Prostate gland (tissue), 2 donors: ENCODE measurements at regions not wholly inside any gene's neighbourhood (a gene's known extent, or its start where the extent isn't known, plus 50 kb on each side); places are given as distances from the start of the nearest gene placed in this dataset.

ENCODE experiments used
- DNase-seq: peaks from one replicate; pipeline ENCODE4 v3.0.0-alpha.2; 2019; ENCODE audit warnings: low spot score
- H3K27ac ChIP-seq, 2 donors: fragments of 200-600 bp; sonication (generic); 2 replicates each; pipeline ENCODE4 v1.5.1; 2017 to 2019
- H3K27me3 ChIP-seq: fragments of 200-600 bp; sonication (generic); replicated peaks from 2 replicates; pipeline ENCODE4 v1.5.1; 2019; ENCODE audit not compliant: insufficient read depth
- H3K36me3 ChIP-seq, 2 donors: fragments of 200-600 bp; sonication (generic); 1 replicate in 1 of 2; 2 replicates in 1 of 2; pipeline versions ENCODE4 v1.5.1 to v1.8.1; 2017 to 2019
- H3K4me1 ChIP-seq: fragments of 200-600 bp; sonication (generic); replicated peaks from 2 replicates; pipeline ENCODE4 v1.5.1; 2019
- H3K4me3 ChIP-seq, 2 donors: fragments of 200-600 bp; sonication (generic); 2 replicates each; pipeline ENCODE4 v1.5.1; 2017 to 2019
- H3K9me3 ChIP-seq: fragments of 200-600 bp; sonication (generic); 2 replicates; pipeline ENCODE4 v1.5.1; 2017
- CTCF ChIP-seq, 4 experiments: fragments of 200-600 bp in 2 of 4; fragments of 450-650 bp in 2 of 4; sonication (generic) in 2 of 4; IDR thresholded peaks; 1 replicate in 3 of 4; 2 replicates in 1 of 4; pipeline ENCODE4 v1.5.1; 2016 to 2019; ENCODE audit warnings: antibody characterized with exemption in 4 of 4, mild to moderate bottlenecking in 2 of 4, moderate library complexity in 2 of 4
- POLR2A ChIP-seq: fragments of 450-650 bp; IDR thresholded peaks from one replicate; pipeline ENCODE4 v1.6.1; 2016; ENCODE audit warnings: antibody characterized with exemption, mild to moderate bottlenecking
- POLR2AphosphoS5 ChIP-seq: sonication (generic); formaldehyde crosslinking; IDR thresholded peaks from one replicate; pipeline ENCODE4 v1.6.1; 2017; ENCODE audit warnings: antibody characterized with exemption
- WGBS: methylation state at CpG from one replicate; pipeline ENCODE4 v1.1.5; 2018; 5-methylcytosine and 5-hydroxymethylcytosine counted together
- intact Hi-C: fragments of 100-400 bp; cut with DNase I; formaldehyde crosslinking; loops from one replicate; pipeline ENCODE4 v1.14.2; 2022

- H3K4me1 ChIP-seq, result no peaks in the 10 kb centered on the region
- H3K9me3 ChIP-seq, result no peaks in the 10 kb centered on the region
- intact Hi-C loops, result no loop called here
- TF ChIP-seq POLR2A, result no peak
- no peak for TF ChIP-seq POLR2AphosphoS5
- no peak for TF ChIP-seq CTCF (IDR thresholded peaks at IDR 0.05)
- no peaks in the 10 kb centered on the region for H3K27me3 ChIP-seq
- H3K36me3 ChIP-seq, result no peaks in the 10 kb centered on the region
- no peak overlapping the region for H3K4me3 ChIP-seq
- no peak overlapping the region for H3K27ac ChIP-seq
- WGBS, result 91% methylated on average over 4 of the region's 4 CpGs
- no peak for DNase-seq
Measured at GRCh38 chr9:88641456-88642240, 106.7 kb downstream of the NXNL2 start.

GRCh38 chr9:88642336-88642735 is 107.4 kb downstream of the NXNL2 start:
- Histone ChIP-seq H3K27me3 (no peaks in the 10 kb centered on the region), H3K4me1 (no peaks in the 10 kb centered on the region), H3K4me3 (no peak overlapping the region), H3K27ac (no peak overlapping the region), H3K9me3 (no peaks in the 10 kb centered on the region), H3K36me3 (no peaks in the 10 kb centered on the region)
- no peak for TF ChIP-seq CTCF (IDR thresholded peaks at IDR 0.05)
- TF ChIP-seq POLR2AphosphoS5, result no peak
- no peak for TF ChIP-seq POLR2A
- intact Hi-C loops, result no loop called here
- DNase-seq, result no peak

- no peaks in the 10 kb centered on the region for H3K36me3 ChIP-seq
- H3K4me3 ChIP-seq, result no peak overlapping the region
- H3K9me3 ChIP-seq, result no peaks in the 10 kb centered on the region
- H3K27me3 ChIP-seq, result no peaks in the 10 kb centered on the region
- TF ChIP-seq POLR2AphosphoS5 (no peak), CTCF (IDR thresholded peaks at IDR 0.05) (no peak), POLR2A (no peak)
- H3K4me1 ChIP-seq, result no peaks in the 10 kb centered on the region
- WGBS, result 88% methylated on average over 4 of the region's 4 CpGs
- DNase-seq, result no peak
- intact Hi-C loops, result no loop called here
- no peak overlapping the region for H3K27ac ChIP-seq
Measured at GRCh38 chr9:88643931-88644330, 109.0 kb downstream of the NXNL2 start.

GRCh38 chr9:88645172-88645878 is 110.3 kb downstream of the NXNL2 start:
- TF ChIP-seq CTCF (IDR thresholded peaks at IDR 0.05) (no peak), POLR2AphosphoS5 (no peak)
- Histone ChIP-seq H3K4me1 (no peaks in the 10 kb centered on the region), H3K9me3 (no peaks in the 10 kb centered on the region), H3K36me3 (no peaks in the 10 kb centered on the region), H3K4me3 (no peak overlapping the region), H3K27ac (peak overlapping the region in 1 of 2 donors; percentile 11), H3K27me3 (no peaks in the 10 kb centered on the region)
- intact Hi-C loops, result no loop called here
- no peak for DNase-seq
- WGBS, result 64% methylated on average over 7 of the region's 7 CpGs

GRCh38 chr9:88645879-88646199 is 110.9 kb downstream of the NXNL2 start:
- DNase-seq, result no peak
- H3K27ac ChIP-seq, result peak overlapping the region in 1 of 2 donors; percentile 11

More at GRCh38 chr9:88645879-88646199, 110.9 kb downstream of the NXNL2 start:
- Histone ChIP-seq H3K4me1 (no peaks in the 10 kb centered on the region), H3K9me3 (no peaks in the 10 kb centered on the region), H3K27me3 (no peaks in the 10 kb centered on the region), H3K4me3 (no peak overlapping the region), H3K36me3 (no peaks in the 10 kb centered on the region)
- no peak for TF ChIP-seq POLR2A
- no peak for TF ChIP-seq POLR2AphosphoS5
- no peak for TF ChIP-seq CTCF (IDR thresholded peaks at IDR 0.05)
- intact Hi-C loops, result no loop called here
- WGBS, result 78% methylated on average over 10 of the region's 10 CpGs
